GM18858 (cell line): ENCODE measurements at regions not wholly inside any gene's neighbourhood (a gene's known extent, or its start where the extent isn't known, plus 50 kb on each side); places are given as distances from the start of the nearest gene placed in this dataset.

Experiments used
- ATAC-seq: cut with Tn5 transposase; IDR thresholded peaks from one replicate; pipeline ENCODE4 v1.9.1; 2021; ENCODE audit not compliant: unreplicated experiment

GRCh38 chr2:5370158-5370557 lies 322.0 kb upstream of the SOX11 start:
- no peak for ATAC-seq

- no peak for ATAC-seq
Measured at GRCh38 chr2:5372141-5372540, 320.0 kb upstream of the SOX11 start.

- ATAC-seq = no peak
Measured at GRCh38 chr2:5373200-5373599, 319.0 kb upstream of the SOX11 start.

- ATAC-seq = no peak
Measured at GRCh38 chr2:5374762-5375161, 317.4 kb upstream of the SOX11 start.

GRCh38 chr2:5377323-5377722 lies 314.9 kb upstream of the SOX11 start:
- ATAC-seq = no peak

- no peak for ATAC-seq
Measured at GRCh38 chr2:5379811-5380210, 312.4 kb upstream of the SOX11 start.

- no peak for ATAC-seq
Measured at GRCh38 chr2:5385596-5385995, 306.6 kb upstream of the SOX11 start.

- ATAC-seq = no peak
Measured at GRCh38 chr2:5387406-5387805, 304.8 kb upstream of the SOX11 start.

- ATAC-seq = no peak
Measured at GRCh38 chr2:5389740-5390139, 302.4 kb upstream of the SOX11 start.

- ATAC-seq = no peak
Measured at GRCh38 chr2:5391362-5391761, 300.8 kb upstream of the SOX11 start.

- ATAC-seq = no peak
Measured at GRCh38 chr2:5392658-5393057, 299.5 kb upstream of the SOX11 start.

GRCh38 chr2:5393474-5393873 lies 298.7 kb upstream of the SOX11 start:
- no peak for ATAC-seq

GRCh38 chr2:5394223-5394622 lies 298.0 kb upstream of the SOX11 start:
- ATAC-seq = no peak

- no peak for ATAC-seq
Measured at GRCh38 chr2:5401115-5401657, 291.0 kb upstream of the SOX11 start.

GRCh38 chr2:5403392-5403791 lies 288.8 kb upstream of the SOX11 start:
- no peak for ATAC-seq

- ATAC-seq = no peak
Measured at GRCh38 chr2:5409898-5410381, 282.2 kb upstream of the SOX11 start.

GRCh38 chr2:5410991-5411700 lies 281.0 kb upstream of the SOX11 start:
- no peak for ATAC-seq

- ATAC-seq = no peak
Measured at GRCh38 chr2:5412001-5412400, 280.2 kb upstream of the SOX11 start.

- ATAC-seq = no peak
Measured at GRCh38 chr2:5433855-5434254, 258.3 kb upstream of the SOX11 start.

GRCh38 chr2:5437375-5437774 lies 254.8 kb upstream of the SOX11 start:
- no peak for ATAC-seq

GRCh38 chr2:5440174-5440573 lies 252.0 kb upstream of the SOX11 start:
- ATAC-seq = no peak

GRCh38 chr2:5442736-5443135 lies 249.4 kb upstream of the SOX11 start:
- no peak for ATAC-seq

- no peak for ATAC-seq
Measured at GRCh38 chr2:5444168-5444567, 248.0 kb upstream of the SOX11 start.
